Endothelial cell of umbilical vein (primary cell): ENCODE measurements at regions not wholly inside any gene's neighbourhood (a gene's known extent, or its start where the extent isn't known, plus 50 kb on each side); places are given as distances from the start of the nearest gene placed in this dataset.

ENCODE experiments used
- BruUV-seq: library from RNA; stranded (reverse); fragments of 400-500 nt; replicated peaks from 2 replicates; lab custom pipeline; 2021; lab: Mats Ljungman, UMichigan
- CTCF ChIA-PET: fragments of 300-600, 350-600 bp; sonication (Branson Sonifier 250); formaldehyde crosslinking; loops from one replicate; lab custom pipeline; 2021; ENCODE audit warnings: antibody characterized with exemption, inconsistent platforms; lab: Charles Lee
- POLR2A ChIA-PET: fragments of 300-600, 350-600 bp; sonication (Branson Sonifier 250); formaldehyde crosslinking; loops from one replicate; lab custom pipeline; 2021; ENCODE audit warnings: antibody characterized with exemption, inconsistent platforms; lab: Charles Lee
- DNase-seq: peaks from one replicate; pipeline ENCODE4 v3.0.0-alpha.2; 2011; ENCODE audit warnings: low read depth, low spot score
- FAIRE-seq: peaks from 2 replicates; lab custom pipeline; 2011; peaks lifted over from hg19 to GRCh38; lab: Jason Lieb, UNC
- H2AFZ ChIP-seq: 2 replicates; pipeline ENCODE4 v1.6.0; 2012; ENCODE audit warnings: low read depth, low read length, control low read depth, inconsistent platforms
- H3K27ac ChIP-seq: 2 replicates; pipeline ENCODE4 v1.5.1; 2011; ENCODE audit warnings: low read depth, mild to moderate bottlenecking, control low read depth, low read length, moderate library complexity; ENCODE audit not compliant: insufficient read depth
- H3K27me3 ChIP-seq, 2 experiments: 2 replicates each; pipeline versions ENCODE4 v1.6.0 to v1.6.1; 2011; ENCODE audit warnings: low read length in 2 of 2, mixed read lengths in 1 of 2; ENCODE audit not compliant: control insufficient read depth in 2 of 2, insufficient read depth in 2 of 2
- H3K36me3 ChIP-seq, 2 experiments: 2 replicates in 1 of 2; 3 replicates in 1 of 2; pipeline ENCODE4 v1.5.1; 2011; ENCODE audit warnings: low read length in 2 of 2, mild to moderate bottlenecking in 1 of 2, moderate library complexity in 1 of 2; ENCODE audit not compliant: control insufficient read depth in 2 of 2, insufficient read depth in 2 of 2; ENCODE audit errors: extremely low read depth in 1 of 2
- H3K4me1 ChIP-seq: 3 replicates; pipeline ENCODE4 v1.5.1; 2011; ENCODE audit warnings: mild to moderate bottlenecking, low read length; ENCODE audit not compliant: control insufficient read depth, insufficient read depth; ENCODE audit errors: extremely low read depth
- H3K4me2 ChIP-seq: 2 replicates; pipeline ENCODE4 v1.6.1; 2011; ENCODE audit warnings: low read length, control low read depth, mixed read lengths; ENCODE audit not compliant: insufficient read depth
- H3K4me3 ChIP-seq, 3 experiments: fragments of 200-600 bp in 1 of 3; sonication (generic), shearing (Covaris generic) in 1 of 3; replicated peaks in 1 of 3; 2 replicates each; pipeline ENCODE4 v1.5.1; 2011 to 2016; ENCODE audit warnings: control low read depth in 3 of 3, low read length in 3 of 3, mild to moderate bottlenecking in 2 of 3, inconsistent platforms in 1 of 3, low read depth in 1 of 3, moderate library complexity in 1 of 3; ENCODE audit not compliant: insufficient read depth in 1 of 3
- H3K79me2 ChIP-seq: 2 replicates; pipeline ENCODE4 v1.6.0; 2012; ENCODE audit warnings: low read length, inconsistent platforms; ENCODE audit not compliant: control insufficient read depth, insufficient read depth
- H3K9ac ChIP-seq: replicated peaks from 2 replicates; pipeline ENCODE3; 2011; ENCODE audit warnings: low read length, control low read depth; ENCODE audit not compliant: insufficient read depth; ENCODE audit errors: extremely low read depth
- H3K9me1 ChIP-seq: replicated peaks from 3 replicates; pipeline ENCODE4 v1.6.0; 2011; ENCODE audit warnings: mild to moderate bottlenecking, low read length; ENCODE audit not compliant: control insufficient read depth, insufficient read depth; ENCODE audit errors: extremely low read depth
- H3K9me3 ChIP-seq: replicated peaks from 2 replicates; pipeline ENCODE4 v1.5.1; 2012; ENCODE audit warnings: low read length, inconsistent platforms; ENCODE audit not compliant: control insufficient read depth, insufficient read depth
- H4K20me1 ChIP-seq: replicated peaks from 2 replicates; pipeline ENCODE3; 2011; ENCODE audit warnings: mild to moderate bottlenecking, low read length; ENCODE audit not compliant: control insufficient read depth, insufficient read depth; ENCODE audit errors: extremely low read depth
- EZH2 ChIP-seq: IDR thresholded peaks from 2 replicates; pipeline ENCODE4 v1.6.1; 2012; ENCODE audit warnings: borderline replicate concordance, low read depth, mild to moderate bottlenecking, moderate library complexity, low read length, inconsistent platforms; ENCODE audit not compliant: severe bottlenecking
- FOS ChIP-seq: IDR thresholded peaks from 2 replicates; pipeline ENCODE4 v1.6.1; 2011; ENCODE audit warnings: mild to moderate bottlenecking, low read length, moderate library complexity, borderline replicate concordance; ENCODE audit not compliant: insufficient read depth
- GATA2 ChIP-seq: IDR thresholded peaks from 2 replicates; pipeline ENCODE4 v1.7.0; 2011; ENCODE audit warnings: low read depth, mild to moderate bottlenecking, moderate library complexity, mixed read lengths, low read length; ENCODE audit not compliant: insufficient read length, insufficient read depth
- JUN ChIP-seq: IDR thresholded peaks from 2 replicates; pipeline ENCODE4 v1.6.1; 2011; ENCODE audit warnings: borderline replicate concordance, low read depth; ENCODE audit not compliant: insufficient read length, insufficient read depth
- MAX ChIP-seq: IDR thresholded peaks from 2 replicates; pipeline ENCODE4 v1.6.1; 2011; ENCODE audit not compliant: insufficient read depth, insufficient read length
- MYC ChIP-seq: IDR thresholded peaks from one replicate; pipeline ENCODE4 v1.6.1; 2011; ENCODE audit warnings: mild to moderate bottlenecking, low read depth, low read length
- POLR2A ChIP-seq: IDR thresholded peaks from 2 replicates; pipeline ENCODE4 v1.6.1; 2012; ENCODE audit warnings: low read depth, mild to moderate bottlenecking, control low read depth, low read length
- POLR2AphosphoS5 ChIP-seq: IDR thresholded peaks from 2 replicates; pipeline ENCODE4 v1.6.1; 2012; ENCODE audit warnings: low read depth, mild to moderate bottlenecking, control low read depth, low read length, moderate library complexity; ENCODE audit not compliant: insufficient read depth
- dilution Hi-C: fragments of 300-500 bp; cut with MboI; formaldehyde crosslinking; loops from one replicate; pipeline ENCODE4 v1.15.0; 2019; ENCODE audit warnings: low sequenced_read_pairs; ENCODE audit not compliant: extremely low pct_ligation_motif_present
- intact Hi-C: fragments of 100-400 bp; cut with micrococcal nuclease; formaldehyde crosslinking; loops from one replicate; pipeline ENCODE4 v1.10.0; 2022
- TF ChIP-seq, protein P1 (sequence below), 2 donors: IDR thresholded peaks; 1 replicate in 1 of 2; 2 replicates in 1 of 2; pipeline ENCODE4 v1.5.1; 2011; ENCODE audit warnings: low read length in 2 of 2, mild to moderate bottlenecking in 2 of 2, moderate library complexity in 2 of 2, control low read depth in 1 of 2, inconsistent platforms in 1 of 2, low read depth in 1 of 2; ENCODE audit not compliant: insufficient read depth in 1 of 2; ENCODE audit errors: extremely low read depth in 1 of 2

DNA sequence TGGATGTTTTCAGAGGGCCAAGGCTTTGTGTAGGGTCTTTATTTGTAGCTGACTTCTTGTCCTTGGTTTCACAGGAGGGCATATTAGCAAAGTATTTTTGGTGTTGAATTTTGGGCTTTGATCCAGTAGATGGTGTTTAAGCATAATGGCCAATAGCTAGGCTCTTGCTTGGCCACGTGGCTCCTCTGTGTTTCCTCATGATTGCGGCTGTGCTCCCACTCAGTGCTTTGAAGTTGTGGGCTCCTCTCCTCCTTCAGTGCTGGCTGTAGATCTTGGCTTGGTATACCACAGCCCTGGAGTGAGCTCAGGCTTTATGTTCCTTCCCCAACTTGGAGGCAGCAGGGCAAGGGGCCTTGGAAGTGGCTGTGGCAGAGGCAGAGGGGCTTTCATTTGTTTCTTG is 107.2 kb upstream of the CENPE start:
- no peaks in the 10 kb centered on the region for H3K36me3 ChIP-seq
- BruUV-seq = no TSS peak
- FAIRE-seq (no peak), DNase-seq (no peak)
- TF ChIP-seq MYC (no peak), FOS (no peak), POLR2A (no peak), MAX (no peak), POLR2AphosphoS5 (no peak), EZH2 (no peak), GATA2 (no peak), JUN (no peak)
- TF ChIP-seq, protein P1, sequence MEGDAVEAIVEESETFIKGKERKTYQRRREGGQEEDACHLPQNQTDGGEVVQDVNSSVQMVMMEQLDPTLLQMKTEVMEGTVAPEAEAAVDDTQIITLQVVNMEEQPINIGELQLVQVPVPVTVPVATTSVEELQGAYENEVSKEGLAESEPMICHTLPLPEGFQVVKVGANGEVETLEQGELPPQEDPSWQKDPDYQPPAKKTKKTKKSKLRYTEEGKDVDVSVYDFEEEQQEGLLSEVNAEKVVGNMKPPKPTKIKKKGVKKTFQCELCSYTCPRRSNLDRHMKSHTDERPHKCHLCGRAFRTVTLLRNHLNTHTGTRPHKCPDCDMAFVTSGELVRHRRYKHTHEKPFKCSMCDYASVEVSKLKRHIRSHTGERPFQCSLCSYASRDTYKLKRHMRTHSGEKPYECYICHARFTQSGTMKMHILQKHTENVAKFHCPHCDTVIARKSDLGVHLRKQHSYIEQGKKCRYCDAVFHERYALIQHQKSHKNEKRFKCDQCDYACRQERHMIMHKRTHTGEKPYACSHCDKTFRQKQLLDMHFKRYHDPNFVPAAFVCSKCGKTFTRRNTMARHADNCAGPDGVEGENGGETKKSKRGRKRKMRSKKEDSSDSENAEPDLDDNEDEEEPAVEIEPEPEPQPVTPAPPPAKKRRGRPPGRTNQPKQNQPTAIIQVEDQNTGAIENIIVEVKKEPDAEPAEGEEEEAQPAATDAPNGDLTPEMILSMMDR (IDR thresholded peaks at IDR 0.05; ENCODE audit: extremely low read depth in 1 of 2, insufficient read depth in 1 of 2, low read depth in 1 of 2, low read length in 2 of 2) = no peak
- H2AFZ ChIP-seq = no peak overlapping the region
- no peak overlapping the region for H3K4me3 ChIP-seq
- ChIA-PET POLR2A (no interaction called here), CTCF (no interaction called here)
- dilution Hi-C loops = no loop called here
- H4K20me1 ChIP-seq = no peaks in the 10 kb centered on the region
- no peak overlapping the region for H3K4me2 ChIP-seq
- H3K79me2 ChIP-seq = no peaks in the 10 kb centered on the region
- no peaks in the 10 kb centered on the region for H3K4me1 ChIP-seq
- H3K27ac ChIP-seq = no peak overlapping the region
- no peaks in the 10 kb centered on the region for H3K27me3 ChIP-seq
- intact Hi-C loops = no loop called here
- H3K9ac ChIP-seq = no peak overlapping the region
- no peaks in the 10 kb centered on the region for H3K9me3 ChIP-seq
- no peaks in the 10 kb centered on the region for H3K9me1 ChIP-seq
